Coronary artery (tissue), 2 donors: ENCODE measurements at regions not wholly inside any gene's neighbourhood (a gene's known extent, or its start where the extent isn't known, plus 50 kb on each side); places are given as distances from the start of the nearest gene placed in this dataset.
"Not testable (repeated sequence)": the region's sequence is repeated elsewhere in the genome, so short reads cannot be mapped to it uniquely, and the experiment has no call there.

Experiments
- DNase-seq: peaks from one replicate; pipeline ENCODE4 v3.0.0-alpha.2; 2017; ENCODE audit warnings: low spot score
- H3K27ac ChIP-seq, 2 donors: fragments of 200-600 bp; sonication (generic); one replicate each; pipeline ENCODE4 v1.5.1; 2016 to 2019
- H3K4me3 ChIP-seq: fragments of 200-600 bp; sonication (generic); 2 replicates; pipeline ENCODE4 v1.5.1; 2016; ENCODE audit warnings: mild to moderate bottlenecking, moderate library complexity
- TF ChIP-seq, protein P1 (sequence below): fragments of 200-600 bp; sonication (generic); IDR thresholded peaks from one replicate; pipeline ENCODE4 v1.5.1; 2019; ENCODE audit warnings: antibody characterized with exemption

DNA sequence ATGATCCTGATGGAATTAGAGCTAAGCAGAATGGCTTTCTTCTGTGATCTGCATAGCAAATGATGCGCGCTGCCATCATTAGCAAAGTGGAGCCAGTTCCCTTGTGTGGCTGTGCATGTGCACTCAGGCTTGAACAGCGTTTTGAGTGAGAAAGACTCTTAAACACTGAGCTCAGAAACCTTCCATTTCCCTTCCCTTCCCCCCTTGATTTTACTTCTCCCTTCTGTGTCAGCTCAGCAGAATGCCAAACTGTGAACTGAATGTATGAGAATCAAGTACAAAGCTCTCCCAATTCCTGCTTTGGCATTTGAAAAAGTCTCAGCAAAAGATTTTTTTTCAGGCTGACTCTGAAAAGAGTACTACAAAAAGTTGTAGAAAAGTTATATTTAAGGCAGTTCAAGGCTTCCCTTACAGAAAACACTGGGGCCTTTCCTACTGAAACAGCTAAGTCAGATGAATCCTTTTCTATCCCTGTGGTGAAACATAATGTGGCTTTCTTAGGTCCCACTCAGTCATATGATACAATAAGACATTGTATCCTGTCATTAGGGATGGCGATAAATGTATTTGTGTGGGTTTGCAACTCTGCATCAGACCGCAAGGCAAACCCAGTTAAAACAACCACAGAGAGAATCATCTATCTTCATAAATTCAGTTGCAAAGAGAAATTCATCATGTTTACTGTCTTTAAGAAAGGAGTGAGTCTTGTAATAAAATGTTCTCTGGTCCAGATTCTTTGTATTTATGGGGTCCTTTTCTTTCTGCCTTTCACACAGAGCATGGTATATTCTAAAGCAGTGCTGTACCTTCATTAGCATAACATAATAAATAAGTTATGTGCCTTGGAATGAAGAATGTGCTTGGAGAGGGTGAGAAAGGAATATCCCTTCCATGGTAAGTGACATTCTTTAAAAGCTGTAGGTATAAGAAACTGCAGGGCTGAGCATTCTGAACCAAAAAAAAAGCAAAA, 222.6 kb downstream of the CAAP1 start:
- Histone ChIP-seq H3K27ac (no peak overlapping the region), H3K4me3 (no peak overlapping the region)
- no peak for DNase-seq
- TF ChIP-seq, protein P1, sequence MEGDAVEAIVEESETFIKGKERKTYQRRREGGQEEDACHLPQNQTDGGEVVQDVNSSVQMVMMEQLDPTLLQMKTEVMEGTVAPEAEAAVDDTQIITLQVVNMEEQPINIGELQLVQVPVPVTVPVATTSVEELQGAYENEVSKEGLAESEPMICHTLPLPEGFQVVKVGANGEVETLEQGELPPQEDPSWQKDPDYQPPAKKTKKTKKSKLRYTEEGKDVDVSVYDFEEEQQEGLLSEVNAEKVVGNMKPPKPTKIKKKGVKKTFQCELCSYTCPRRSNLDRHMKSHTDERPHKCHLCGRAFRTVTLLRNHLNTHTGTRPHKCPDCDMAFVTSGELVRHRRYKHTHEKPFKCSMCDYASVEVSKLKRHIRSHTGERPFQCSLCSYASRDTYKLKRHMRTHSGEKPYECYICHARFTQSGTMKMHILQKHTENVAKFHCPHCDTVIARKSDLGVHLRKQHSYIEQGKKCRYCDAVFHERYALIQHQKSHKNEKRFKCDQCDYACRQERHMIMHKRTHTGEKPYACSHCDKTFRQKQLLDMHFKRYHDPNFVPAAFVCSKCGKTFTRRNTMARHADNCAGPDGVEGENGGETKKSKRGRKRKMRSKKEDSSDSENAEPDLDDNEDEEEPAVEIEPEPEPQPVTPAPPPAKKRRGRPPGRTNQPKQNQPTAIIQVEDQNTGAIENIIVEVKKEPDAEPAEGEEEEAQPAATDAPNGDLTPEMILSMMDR = no peak

DNA sequence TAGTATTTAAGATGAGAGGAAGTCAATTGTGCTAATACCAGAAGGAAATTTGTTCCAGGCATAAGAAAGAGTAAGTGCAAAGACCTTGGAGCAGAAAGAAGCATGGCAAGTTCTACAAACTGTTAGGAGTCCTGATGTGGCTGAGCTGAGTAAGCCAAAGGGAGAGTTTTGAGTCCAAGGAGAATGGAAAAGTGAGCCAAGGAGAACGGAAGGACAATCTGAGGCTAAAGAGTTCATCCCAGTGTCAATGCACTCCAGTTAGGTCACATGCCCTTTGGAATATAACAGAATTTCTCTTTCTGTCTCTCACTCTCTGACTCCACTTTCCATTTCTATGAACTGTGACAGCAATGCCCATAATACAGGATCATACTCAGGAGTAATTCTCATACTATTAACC, 224.7 kb downstream of the CAAP1 start:
- no peak overlapping the region for H3K27ac ChIP-seq
- no peak for DNase-seq
- TF ChIP-seq, protein P1 = no peak
- H3K4me3 ChIP-seq = no peak overlapping the region

DNA sequence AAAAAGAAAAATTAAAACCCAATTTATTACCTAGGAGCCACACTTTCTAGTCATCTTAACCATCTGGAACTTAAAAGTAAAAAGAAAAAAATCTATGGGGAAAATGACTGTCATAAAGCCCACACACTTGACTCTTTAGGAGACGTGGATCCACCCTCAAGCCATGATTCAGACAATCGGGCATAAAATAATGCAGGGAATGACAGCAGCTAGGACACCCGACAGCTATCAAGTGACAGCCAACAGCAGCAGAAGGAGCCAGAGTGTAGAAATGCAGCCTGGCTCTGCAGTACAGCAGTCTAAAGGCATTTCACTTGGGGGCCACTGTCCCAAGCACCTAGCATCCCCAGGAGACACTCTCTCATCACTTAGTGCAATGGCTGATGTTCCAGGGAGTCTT, 226.9 kb downstream of the CAAP1 start:
- no peak for DNase-seq
- TF ChIP-seq, protein P1 = no peak
- Histone ChIP-seq H3K4me3 (no peak overlapping the region), H3K27ac (no peak overlapping the region)

DNA sequence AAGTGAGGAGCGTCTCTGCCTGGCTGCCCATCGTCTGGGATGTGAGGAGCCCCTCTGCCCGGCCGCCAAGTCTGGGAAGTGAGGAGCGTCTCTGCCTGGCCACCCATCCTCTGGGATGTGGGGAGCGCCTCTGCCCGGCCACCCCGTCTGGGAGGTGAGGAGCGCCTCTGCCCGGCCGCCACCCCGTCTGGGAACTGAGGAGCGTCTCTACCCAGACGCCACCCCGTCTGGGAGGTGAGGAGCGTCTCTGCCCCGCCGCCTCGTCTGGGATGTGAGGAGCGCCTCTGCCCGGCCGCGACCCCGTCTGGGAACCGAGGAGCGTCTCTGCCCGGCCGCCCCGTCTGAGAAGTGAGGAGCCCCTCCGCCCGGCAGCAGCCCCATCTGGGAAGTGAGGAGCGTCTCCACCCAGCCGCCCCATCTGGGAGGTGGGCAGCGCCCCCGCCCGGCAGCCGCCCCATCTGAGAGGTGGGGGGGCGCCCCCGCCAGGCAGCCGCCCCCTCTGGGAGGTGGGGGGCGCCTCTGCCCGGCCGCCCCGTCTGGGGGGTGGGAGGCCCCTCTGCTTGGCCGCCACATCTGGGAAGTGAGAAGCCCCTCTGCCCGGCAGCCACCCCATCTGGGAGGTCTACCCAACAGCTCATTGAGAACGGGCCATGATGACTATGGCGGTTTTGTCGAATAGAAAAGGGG, 228.4 kb downstream of the CAAP1 start:
- not testable (repeated sequence) for DNase-seq, H3K27ac ChIP-seq, H3K4me3 ChIP-seq

DNA sequence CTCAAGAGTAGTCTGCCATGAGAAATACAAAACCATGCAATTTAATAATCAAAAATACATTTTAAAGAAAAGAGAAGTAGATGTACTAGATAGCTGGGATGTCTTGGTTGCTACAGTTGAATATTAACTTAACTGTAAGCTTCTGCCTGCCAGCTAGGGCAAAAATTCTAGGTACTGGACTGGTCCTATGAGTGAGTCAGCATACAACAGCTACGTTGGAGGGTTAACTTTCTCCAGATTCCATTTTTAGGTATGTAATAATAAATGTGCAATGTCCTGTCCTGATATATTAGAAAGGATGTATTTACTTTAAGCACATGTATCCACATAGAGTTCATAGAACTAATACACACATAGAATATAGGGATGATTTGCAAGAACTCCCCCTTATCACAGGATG, 230.1 kb downstream of the CAAP1 start:
- Histone ChIP-seq H3K4me3 (no peak overlapping the region), H3K27ac (no peak overlapping the region)
- no peak for DNase-seq
- TF ChIP-seq, protein P1 = no peak

DNA sequence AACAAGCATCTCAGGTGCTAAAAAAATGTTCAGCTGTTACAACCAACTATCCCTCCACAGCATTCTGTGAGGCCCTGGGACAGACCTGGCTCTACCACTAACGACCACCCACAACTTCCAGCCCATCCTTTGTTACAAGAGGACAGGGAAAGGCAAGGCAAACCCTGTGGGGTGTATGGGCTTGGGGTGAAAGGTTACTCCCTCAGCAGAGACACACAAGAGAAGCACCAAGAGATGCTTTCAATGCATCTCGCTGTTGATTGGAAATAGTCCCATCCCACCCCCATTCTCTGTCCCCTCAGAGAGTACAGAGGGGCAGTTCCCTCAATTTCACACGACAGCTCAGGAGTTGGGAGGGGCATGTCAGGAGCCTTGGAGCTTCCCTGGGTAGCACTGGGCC, 234.1 kb downstream of the CAAP1 start:
- no peak for DNase-seq
- no peak overlapping the region for H3K27ac ChIP-seq
- no peak overlapping the region for H3K4me3 ChIP-seq
- TF ChIP-seq, protein P1 = no peak

DNA sequence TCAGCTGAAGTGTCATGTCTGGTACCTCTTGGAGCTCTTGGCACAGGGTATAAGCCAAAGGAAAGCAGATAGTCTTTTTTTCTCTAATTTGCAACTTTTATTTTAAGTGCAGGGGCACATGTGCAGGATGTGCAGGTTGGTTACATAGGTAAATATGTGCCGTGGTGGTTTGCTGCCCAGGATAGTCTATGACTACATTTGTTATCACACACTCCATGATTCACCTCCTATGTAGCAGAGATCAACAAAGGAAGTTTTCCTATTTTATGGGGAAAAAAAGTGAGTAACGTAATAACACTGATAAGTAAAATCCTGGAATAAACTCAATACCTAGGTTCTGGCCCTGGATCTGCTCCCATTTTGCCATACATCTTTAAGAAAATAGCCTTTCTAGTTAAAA, 234.6 kb downstream of the CAAP1 start:
- Histone ChIP-seq H3K4me3 (no peak overlapping the region), H3K27ac (no peak overlapping the region)
- TF ChIP-seq, protein P1 = no peak
- DNase-seq = no peak
